OCI-LY1 (cell line): ENCODE measurements at regions not wholly inside any gene's neighbourhood (a gene's known extent, or its start where the extent isn't known, plus 50 kb on each side); places are given as distances from the start of the nearest gene placed in this dataset.

Source experiments
- CTCF ChIP-seq: fragments of 200-600 bp; sonication (generic), shearing (Covaris generic); IDR thresholded peaks from 2 replicates; pipeline ENCODE4 v1.5.1; 2017; ENCODE audit warnings: mild to moderate bottlenecking, antibody characterized with exemption, low read length, moderate library complexity, mixed read lengths
- EZH2 ChIP-seq: fragments of 200-600 bp; sonication (generic), shearing (Covaris generic); IDR thresholded peaks from 2 replicates; pipeline ENCODE4 v1.8.0; 2017; ENCODE audit warnings: borderline replicate concordance, mixed run types, mild to moderate bottlenecking, antibody characterized with exemption, low read length, moderate library complexity, mixed read lengths

DNA sequence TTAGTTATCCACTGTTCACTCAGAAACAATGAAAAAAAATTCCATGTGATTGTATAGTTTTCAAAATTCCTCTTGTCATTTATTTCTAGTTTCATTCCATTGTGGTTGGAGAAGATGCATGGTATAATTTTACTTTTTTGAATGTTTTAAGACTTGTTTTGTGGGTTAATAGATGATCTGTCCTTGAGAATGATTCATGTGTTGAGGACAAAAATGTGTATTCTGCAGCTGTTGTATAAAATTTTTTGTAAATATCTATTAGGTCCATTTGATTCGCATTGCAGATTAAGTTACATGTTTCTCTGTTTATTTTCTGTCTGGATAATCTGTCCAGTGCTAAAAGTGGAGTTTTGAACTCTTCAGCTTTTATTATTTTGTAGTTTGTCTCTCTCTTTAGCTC lies 65.4 kb downstream of the RTL3 start:
- TF ChIP-seq CTCF (no peak), EZH2 (no peak)
